SK-N-SH (cell line): ENCODE measurements at regions not wholly inside any gene's neighbourhood (a gene's known extent, or its start where the extent isn't known, plus 50 kb on each side); places are given as distances from the start of the nearest gene placed in this dataset.

ENCODE experiments used
- CTCF ChIA-PET: fragments of 300-600, 350-600 bp; formaldehyde crosslinking; extraction: SDS; loops from one replicate; lab custom pipeline; 2021; lab: Yijun Ruan, JAX
- POLR2A ChIA-PET: fragments of 350-600 bp; sonication (Branson Sonifier 250); formaldehyde crosslinking; extraction: SDS; loops from one replicate; lab custom pipeline; 2020; ENCODE audit warnings: antibody characterized with exemption, inconsistent platforms; lab: Yijun Ruan, JAX
- DNase-seq: peaks from one replicate; pipeline ENCODE4 v3.0.0; 2012
- H2AFZ ChIP-seq: fragments of 200-600 bp; sonication (generic); 2 replicates; pipeline ENCODE4 v1.8.1; 2016; ENCODE audit warnings: antibody characterized with exemption, mild to moderate bottlenecking, low read depth
- H3F3A ChIP-seq: fragments of 200-600 bp; sonication (generic); replicated peaks from 2 replicates; pipeline ENCODE3; 2016; ENCODE audit warnings: antibody characterized with exemption, mild to moderate bottlenecking; ENCODE audit not compliant: insufficient read depth
- H3K27ac ChIP-seq, 2 experiments: fragments of 200-500 bp in 1 of 2; fragments of 200-600 bp in 1 of 2; sonication (Bioruptor generic) in 1 of 2; sonication (generic), shearing (Covaris generic) in 1 of 2; 2 replicates each; pipeline versions ENCODE4 v1.5.1 to v1.6.1; 2014 to 2016; ENCODE audit warnings: low read depth in 2 of 2, inconsistent platforms in 1 of 2, low read length in 1 of 2, mild to moderate bottlenecking in 1 of 2, mixed read lengths in 1 of 2
- H3K27me3 ChIP-seq: fragments of 200-600 bp; sonication (generic), shearing (Covaris generic); 2 replicates; pipeline ENCODE4 v1.6.1; 2016; ENCODE audit warnings: mixed run types; ENCODE audit not compliant: insufficient read depth
- H3K36me3 ChIP-seq, 2 experiments: fragments of 200-500 bp in 1 of 2; fragments of 200-600 bp in 1 of 2; sonication (Bioruptor generic) in 1 of 2; sonication (generic) in 1 of 2; replicated peaks in 1 of 2; 2 replicates each; pipeline versions ENCODE3 to v1.5.1; 2014 to 2016; ENCODE audit warnings: low read length in 1 of 2, mild to moderate bottlenecking in 1 of 2; ENCODE audit not compliant: insufficient read depth in 2 of 2, control insufficient read depth in 1 of 2
- H3K4me1 ChIP-seq, 2 experiments: fragments of 200-500 bp in 1 of 2; fragments of 200-600 bp in 1 of 2; sonication (Bioruptor generic) in 1 of 2; sonication (generic), shearing (Covaris generic) in 1 of 2; 2 replicates each; pipeline versions ENCODE4 v1.5.1 to v1.6.1; 2014 to 2016; ENCODE audit warnings: low read depth in 1 of 2, low read length in 1 of 2, mixed run types in 1 of 2; ENCODE audit not compliant: insufficient read depth in 2 of 2, control insufficient read depth in 1 of 2
- H3K4me2 ChIP-seq: fragments of 200-600 bp; sonication (generic), shearing (Covaris generic); 2 replicates; pipeline ENCODE4 v1.6.1; 2017; ENCODE audit warnings: mixed run types
- H3K4me3 ChIP-seq, 2 experiments: fragments of 200-500 bp in 1 of 2; fragments of 200-600 bp in 1 of 2; sonication (Bioruptor generic) in 1 of 2; sonication (generic), shearing (Covaris generic) in 1 of 2; 2 replicates each; pipeline versions ENCODE4 v1.5.1 to v1.8.1; 2014 to 2016; ENCODE audit warnings: low read depth in 2 of 2, inconsistent platforms in 1 of 2, low read length in 1 of 2, mild to moderate bottlenecking in 1 of 2, mixed read lengths in 1 of 2, moderate library complexity in 1 of 2
- H3K79me2 ChIP-seq: fragments of 200-600 bp; sonication (generic); 2 replicates; pipeline ENCODE4 v1.8.1; 2017; ENCODE audit warnings: mild to moderate bottlenecking; ENCODE audit not compliant: insufficient read depth
- H3K9ac ChIP-seq: fragments of 200-600 bp; sonication (generic); 2 replicates; pipeline ENCODE4 v1.6.1; 2017; ENCODE audit warnings: mixed run types
- H3K9me2 ChIP-seq: fragments of 200-600 bp; sonication (generic); 2 replicates; pipeline ENCODE4 v1.6.1; 2017; ENCODE audit warnings: mixed run types
- H3K9me3 ChIP-seq: fragments of 200-600 bp; sonication (generic); 2 replicates; pipeline ENCODE4 v1.6.1; 2017; ENCODE audit warnings: mixed run types, mild to moderate bottlenecking, moderate library complexity
- H4K20me1 ChIP-seq: fragments of 200-600 bp; sonication (generic); 2 replicates; pipeline ENCODE4 v1.6.1; 2017; ENCODE audit warnings: mild to moderate bottlenecking, mixed run types; ENCODE audit not compliant: insufficient read depth
- CHD2 ChIP-seq: fragments of 150-350 bp; IDR thresholded peaks from 2 replicates; pipeline ENCODE4 v1.6.1; 2018; ENCODE audit warnings: low read length; ENCODE audit not compliant: partially characterized antibody
- ELF1 ChIP-seq: IDR thresholded peaks from 2 replicates; pipeline ENCODE4 v1.4.0; 2012
- EP300 ChIP-seq, 2 experiments: IDR thresholded peaks; 2 replicates each; pipeline versions ENCODE4 v1.4.0 to v1.6.1; 2012; ENCODE audit warnings: borderline replicate concordance in 1 of 2, low read depth in 1 of 2, low read length in 1 of 2
- EZH2phosphoT487 ChIP-seq: fragments of 200-600 bp; sonication (generic); IDR thresholded peaks from 2 replicates; pipeline ENCODE4 v1.6.1; 2017; ENCODE audit warnings: low read depth, mixed run types, mild to moderate bottlenecking, antibody characterized with exemption, moderate library complexity, borderline replicate concordance
- FOXM1 ChIP-seq: IDR thresholded peaks from 2 replicates; pipeline ENCODE4 v1.4.0; 2012; ENCODE audit warnings: low read depth, mild to moderate bottlenecking
- GABPA ChIP-seq: IDR thresholded peaks from 2 replicates; pipeline ENCODE4 v1.4.0; 2012; ENCODE audit warnings: low read depth, mild to moderate bottlenecking
- GATA2 ChIP-seq: sonication (generic); formaldehyde crosslinking; IDR thresholded peaks from 2 replicates; pipeline ENCODE4 v1.5.0; 2020; ENCODE audit warnings: mild to moderate bottlenecking, missing genetic modification reagents
- JUND ChIP-seq: IDR thresholded peaks from 2 replicates; pipeline ENCODE4 v1.4.0; 2012
- MEF2A ChIP-seq: IDR thresholded peaks from 2 replicates; pipeline ENCODE4 v1.4.0; 2012; ENCODE audit warnings: low read depth, borderline replicate concordance
- MXI1 ChIP-seq: IDR thresholded peaks from 2 replicates; pipeline ENCODE4 v1.6.1; 2012; ENCODE audit warnings: mild to moderate bottlenecking, low read depth, low read length, improper control_type of control experiment
- POLR2AphosphoS5 ChIP-seq: IDR thresholded peaks from 2 replicates; pipeline ENCODE4 v1.6.1; 2012; ENCODE audit warnings: low read depth, low read length
- RXRA ChIP-seq: IDR thresholded peaks from 2 replicates; pipeline ENCODE4 v1.4.0; 2012; ENCODE audit warnings: low read depth, mild to moderate bottlenecking, borderline replicate concordance
- SIN3A ChIP-seq: IDR thresholded peaks from 2 replicates; pipeline ENCODE4 v1.6.1; 2012; ENCODE audit warnings: low read depth, mild to moderate bottlenecking, low read length, moderate library complexity, borderline replicate concordance
- TCF12 ChIP-seq: IDR thresholded peaks from 2 replicates; pipeline ENCODE4 v1.4.0; 2012
- TEAD4 ChIP-seq: IDR thresholded peaks from 2 replicates; pipeline ENCODE4 v1.4.0; 2012; ENCODE audit warnings: mild to moderate bottlenecking, borderline replicate concordance; ENCODE audit not compliant: insufficient read depth
- WGBS: methylation state at CpG from one replicate; pipeline ENCODE4 v1.1.6; 2017; ENCODE audit warnings: low lambda C conversion rate; 5-methylcytosine and 5-hydroxymethylcytosine counted together
- TF ChIP-seq, protein P1 (sequence below): IDR thresholded peaks from 2 replicates; pipeline ENCODE4; 2012
- TF ChIP-seq, protein P2 (sequence below): fragments of 150-350 bp; IDR thresholded peaks from 2 replicates; pipeline ENCODE4 v1.6.1; 2017; ENCODE audit warnings: antibody characterized with exemption, low read length, low read depth, borderline replicate concordance
- TF ChIP-seq, protein P3 (sequence below): IDR thresholded peaks from 2 replicates; pipeline ENCODE4 v1.4.0; 2012; ENCODE audit warnings: low read depth, borderline replicate concordance

DNA sequence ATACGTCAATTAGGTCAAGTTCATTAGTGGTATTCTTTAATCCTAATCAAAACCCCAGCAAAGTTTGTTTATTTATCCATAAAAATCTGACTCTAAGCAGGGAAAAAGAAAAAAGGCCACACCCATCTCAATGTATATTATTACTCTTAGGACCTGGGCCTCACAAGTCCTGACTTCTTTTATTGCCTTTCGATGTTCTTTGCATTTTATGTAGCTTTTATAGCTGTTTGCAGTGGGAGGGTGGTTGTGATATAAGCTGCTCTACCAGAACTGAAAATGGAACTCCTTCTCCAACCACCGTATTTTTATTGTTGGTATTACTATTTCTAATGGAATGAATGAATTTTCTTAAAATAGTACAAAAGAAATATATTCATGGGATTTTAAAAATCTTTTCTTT, 163.3 kb upstream of the FAM47C start:
- Histone ChIP-seq H3K4me2 (no peak overlapping the region), H2AFZ (no peak overlapping the region), H3K79me2 (no peaks in the 10 kb centered on the region), H3K4me3 (no peak overlapping the region), H3K27ac (no peak overlapping the region), H3F3A (no peaks in the 10 kb centered on the region), H3K9me2 (no peaks in the 10 kb centered on the region), H3K9me3 (no peaks in the 10 kb centered on the region), H3K36me3 (no peaks in the 10 kb centered on the region), H4K20me1 (no peaks in the 10 kb centered on the region), H3K9ac (no peak overlapping the region), H3K27me3 (no peaks in the 10 kb centered on the region), H3K4me1 (no peaks in the 10 kb centered on the region)
- no peak for DNase-seq
- no peak for TF ChIP-seq FOXM1
- TF ChIP-seq, protein P1, sequence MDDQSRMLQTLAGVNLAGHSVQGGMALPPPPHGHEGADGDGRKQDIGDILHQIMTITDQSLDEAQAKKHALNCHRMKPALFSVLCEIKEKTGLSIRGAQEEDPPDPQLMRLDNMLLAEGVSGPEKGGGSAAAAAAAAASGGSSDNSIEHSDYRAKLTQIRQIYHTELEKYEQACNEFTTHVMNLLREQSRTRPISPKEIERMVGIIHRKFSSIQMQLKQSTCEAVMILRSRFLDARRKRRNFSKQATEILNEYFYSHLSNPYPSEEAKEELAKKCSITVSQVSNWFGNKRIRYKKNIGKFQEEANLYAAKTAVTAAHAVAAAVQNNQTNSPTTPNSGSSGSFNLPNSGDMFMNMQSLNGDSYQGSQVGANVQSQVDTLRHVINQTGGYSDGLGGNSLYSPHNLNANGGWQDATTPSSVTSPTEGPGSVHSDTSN: no peak
- TF ChIP-seq MEF2A: no peak
- no peak for TF ChIP-seq JUND
- no peak for TF ChIP-seq GABPA
- no peak for TF ChIP-seq EZH2phosphoT487
- no peak for TF ChIP-seq TEAD4
- TF ChIP-seq, protein P2, sequence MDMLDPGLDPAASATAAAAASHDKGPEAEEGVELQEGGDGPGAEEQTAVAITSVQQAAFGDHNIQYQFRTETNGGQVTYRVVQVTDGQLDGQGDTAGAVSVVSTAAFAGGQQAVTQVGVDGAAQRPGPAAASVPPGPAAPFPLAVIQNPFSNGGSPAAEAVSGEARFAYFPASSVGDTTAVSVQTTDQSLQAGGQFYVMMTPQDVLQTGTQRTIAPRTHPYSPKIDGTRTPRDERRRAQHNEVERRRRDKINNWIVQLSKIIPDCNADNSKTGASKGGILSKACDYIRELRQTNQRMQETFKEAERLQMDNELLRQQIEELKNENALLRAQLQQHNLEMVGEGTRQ: no peak
- no peak for TF ChIP-seq TCF12
- TF ChIP-seq, protein P3, sequence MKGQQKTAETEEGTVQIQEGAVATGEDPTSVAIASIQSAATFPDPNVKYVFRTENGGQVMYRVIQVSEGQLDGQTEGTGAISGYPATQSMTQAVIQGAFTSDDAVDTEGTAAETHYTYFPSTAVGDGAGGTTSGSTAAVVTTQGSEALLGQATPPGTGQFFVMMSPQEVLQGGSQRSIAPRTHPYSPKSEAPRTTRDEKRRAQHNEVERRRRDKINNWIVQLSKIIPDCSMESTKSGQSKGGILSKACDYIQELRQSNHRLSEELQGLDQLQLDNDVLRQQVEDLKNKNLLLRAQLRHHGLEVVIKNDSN: no peak
- WGBS: under 1% methylated on average over 3 of the region's 3 CpGs
- CTCF ChIA-PET: no interaction called here
- POLR2A ChIA-PET: no interaction called here

DNA sequence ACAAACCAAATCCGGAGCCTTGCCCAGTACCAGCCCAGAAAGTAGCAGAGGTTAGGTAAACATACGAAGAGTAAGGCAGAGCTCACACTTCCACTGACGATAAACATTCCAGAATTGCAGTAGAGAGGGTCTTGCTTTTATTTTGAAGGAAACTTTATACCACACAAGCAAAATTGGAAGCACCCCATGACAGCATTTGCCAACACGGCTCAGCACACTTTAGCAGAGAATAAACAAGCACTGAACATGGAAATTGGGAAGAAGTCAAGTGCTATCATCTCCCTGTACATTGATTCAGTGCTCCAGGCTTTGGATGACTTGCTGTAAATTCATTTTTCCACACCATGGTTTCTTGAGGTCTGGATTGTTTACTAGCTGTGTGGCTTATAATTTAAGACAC, 160.7 kb upstream of the FAM47C start:
- H4K20me1 ChIP-seq: no peaks in the 10 kb centered on the region
- ChIA-PET POLR2A (no interaction called here), CTCF (no interaction called here)
- H3K4me2 ChIP-seq: no peak overlapping the region
- H3K4me3 ChIP-seq: no peak overlapping the region
- no peaks in the 10 kb centered on the region for H3F3A ChIP-seq
- no peak overlapping the region for H3K9ac ChIP-seq
- no peak overlapping the region for H3K27ac ChIP-seq
- H3K9me2 ChIP-seq: no peaks in the 10 kb centered on the region
- H3K36me3 ChIP-seq: no peaks in the 10 kb centered on the region
- WGBS: 0% methylated on average over 4 of the region's 4 CpGs
- no peaks in the 10 kb centered on the region for H3K4me1 ChIP-seq
- TF ChIP-seq RXRA: no peak
- no peak for TF ChIP-seq SIN3A
- TF ChIP-seq, protein P1: no peak
- TF ChIP-seq JUND: no peak
- TF ChIP-seq GABPA: no peak
- no peak for TF ChIP-seq MXI1
- no peak for TF ChIP-seq EP300 (IDR thresholded peaks at IDR 0.05; ENCODE audit: borderline replicate concordance in 1 of 2, low read depth in 1 of 2, low read length in 1 of 2)
- TF ChIP-seq ELF1: no peak
- no peak for TF ChIP-seq POLR2AphosphoS5
- no peak for TF ChIP-seq GATA2 (CRISPR knock-in tag)
- no peak for TF ChIP-seq CHD2
- H3K27me3 ChIP-seq: no peaks in the 10 kb centered on the region
- H3K79me2 ChIP-seq: no peaks in the 10 kb centered on the region
- H2AFZ ChIP-seq: no peak overlapping the region
- no peak for DNase-seq
- no peaks in the 10 kb centered on the region for H3K9me3 ChIP-seq
